Activated CD4-positive, alpha-beta T cell treated with anti-CD3 and anti-CD28 coated beads for 36 hours (primary cell): ENCODE measurements at regions not wholly inside any gene's neighbourhood (a gene's known extent, or its start where the extent isn't known, plus 50 kb on each side); places are given as distances from the start of the nearest gene placed in this dataset.

Experiments used
- ATAC-seq: fragments of 200-7000 bp; cut with Tn5 transposase; one replicate; pipeline ENCODE4 v1.10.0; 2021; ENCODE audit warnings: mild to moderate bottlenecking, moderate library complexity
- CTCF ChIA-PET: fragments of 350-600 bp; sonication (Branson Sonifier 250); formaldehyde crosslinking; loops from one replicate; lab custom pipeline; 2021; ENCODE audit warnings: antibody characterized with exemption; lab: Charles Lee
- POLR2A ChIA-PET: fragments of 350-600 bp; sonication (Branson Sonifier 250); formaldehyde crosslinking; loops from one replicate; lab custom pipeline; 2021; ENCODE audit warnings: antibody characterized with exemption, inconsistent platforms; lab: Charles Lee
- DNase-seq: peaks from one replicate; pipeline ENCODE4 v3.0.0-alpha.2; 2020
- H3K27ac Mint-ChIP-seq: one replicate; pipeline ENCODE4 v1.8.0; 2021; ENCODE audit warnings: mixed read lengths
- H3K27me3 Mint-ChIP-seq: one replicate; pipeline ENCODE4 v1.8.0; 2021; ENCODE audit warnings: mixed read lengths
- H3K36me3 Mint-ChIP-seq: one replicate; pipeline ENCODE4 v1.8.0; 2021; ENCODE audit warnings: low read depth, mixed read lengths
- H3K4me1 Mint-ChIP-seq: one replicate; pipeline ENCODE4 v1.8.0; 2021; ENCODE audit warnings: mixed read lengths
- H3K4me3 Mint-ChIP-seq: one replicate; pipeline ENCODE4 v1.8.0; 2021; ENCODE audit warnings: mild to moderate bottlenecking, moderate library complexity, mixed read lengths
- H3K9me3 Mint-ChIP-seq: one replicate; pipeline ENCODE4 v1.8.0; 2021; ENCODE audit warnings: low read depth, mixed read lengths
- intact Hi-C, 2 experiments: fragments of 100-400 bp; cut with DNase I in 1 of 2; cut with micrococcal nuclease in 1 of 2; formaldehyde crosslinking; loops; one replicate each; pipeline versions ENCODE4 v1.14.2 to v1.15.1; 2022 to 2024; cut with DNase I, micrococcal nuclease

DNA sequence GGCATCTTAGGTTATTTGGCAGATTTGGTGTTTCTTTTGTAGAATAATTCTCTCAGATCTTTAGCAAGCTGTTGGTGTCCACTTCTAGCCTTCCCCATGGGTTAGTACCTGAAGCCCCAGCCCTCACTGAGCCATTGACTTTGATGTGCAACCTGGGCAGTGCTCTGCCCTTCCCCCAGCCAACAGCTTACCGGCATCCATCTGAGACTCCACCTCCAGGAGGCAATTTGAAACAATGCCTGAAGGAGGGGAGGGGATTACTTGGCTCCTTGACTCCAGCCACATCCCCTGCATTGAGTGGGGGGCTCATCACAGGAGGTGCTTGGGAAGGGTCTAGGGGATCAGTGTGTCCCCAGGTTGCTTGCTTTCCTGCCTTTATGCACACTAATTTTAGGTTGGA, 114.8 kb downstream of the TRIM29 start:
- ATAC-seq (no peak), DNase-seq (no peak)
- intact Hi-C loops: no loop called here
- ChIA-PET POLR2A (no interaction called here), CTCF (no interaction called here)
- H3K27me3 Mint-ChIP-seq: peaks cover 7% of the 10 kb centered on the region
- no peaks in the 10 kb centered on the region for H3K36me3 Mint-ChIP-seq
- no peaks in the 10 kb centered on the region for H3K4me1 Mint-ChIP-seq
- H3K27ac Mint-ChIP-seq: no peak overlapping the region
- H3K9me3 Mint-ChIP-seq: no peaks in the 10 kb centered on the region
- H3K4me3 Mint-ChIP-seq: no peak overlapping the region

DNA sequence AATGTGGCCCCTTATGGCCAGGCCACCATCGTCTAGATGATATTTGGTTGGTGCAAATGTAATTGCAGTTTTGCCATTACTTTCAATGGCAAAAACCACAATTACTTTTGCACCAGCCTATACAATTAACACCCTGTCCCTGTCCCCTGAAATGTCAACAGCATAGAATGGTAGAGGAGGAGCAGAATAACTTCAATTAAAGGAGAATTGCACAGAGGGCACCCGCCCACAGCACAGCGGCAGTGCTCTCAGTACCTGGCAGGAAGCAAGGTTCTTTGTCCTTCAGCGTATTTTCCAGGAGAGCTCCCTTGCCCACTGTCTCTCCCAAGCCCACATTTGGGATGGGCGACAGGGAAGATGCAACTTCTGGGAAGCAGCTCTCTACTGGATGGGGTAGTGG, 115.3 kb downstream of the TRIM29 start:
- Mint-ChIP-seq H3K36me3 (no peaks in the 10 kb centered on the region), H3K4me1 (no peaks in the 10 kb centered on the region), H3K27ac (no peak overlapping the region), H3K27me3 (peaks cover 8% of the 10 kb centered on the region), H3K9me3 (no peaks in the 10 kb centered on the region), H3K4me3 (no peak overlapping the region)
- intact Hi-C loops: no loop called here
- CTCF ChIA-PET: no interaction called here
- no peak for ATAC-seq
- POLR2A ChIA-PET: no interaction called here
- no peak for DNase-seq

DNA sequence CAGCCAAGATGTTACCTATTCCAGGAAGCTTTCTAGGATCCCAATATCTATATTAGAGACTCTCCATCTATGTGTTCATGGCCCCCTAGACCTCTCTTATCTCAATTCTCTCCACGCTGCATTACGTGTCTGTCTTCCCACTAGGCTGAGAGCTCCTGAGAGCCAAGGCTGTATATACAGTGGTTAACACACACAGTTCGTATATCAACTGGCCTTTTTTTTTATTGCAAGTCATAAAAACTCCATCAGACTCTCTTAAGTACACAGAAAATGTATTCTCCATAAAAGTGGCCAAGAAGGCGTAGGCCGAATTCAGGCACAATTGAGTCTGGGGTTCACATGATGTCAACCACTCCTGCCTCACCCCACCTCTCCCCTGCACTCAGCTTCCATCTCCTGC, 115.9 kb downstream of the TRIM29 start:
- H3K9me3 Mint-ChIP-seq: no peaks in the 10 kb centered on the region
- ChIA-PET POLR2A (no interaction called here), CTCF (no interaction called here)
- ATAC-seq: no peak
- H3K36me3 Mint-ChIP-seq: no peaks in the 10 kb centered on the region
- H3K4me1 Mint-ChIP-seq: no peaks in the 10 kb centered on the region
- peaks cover 11% of the 10 kb centered on the region for H3K27me3 Mint-ChIP-seq
- H3K27ac Mint-ChIP-seq: no peak overlapping the region
- intact Hi-C loops: no loop called here
- H3K4me3 Mint-ChIP-seq: no peak overlapping the region
- DNase-seq: no peak

GRCh38 chr11:120021391-120021953, 116.4 kb downstream of the TRIM29 start:
- DNase-seq: no peak
- POLR2A ChIA-PET: no interaction called here
- no peaks in the 10 kb centered on the region for H3K36me3 Mint-ChIP-seq
- H3K4me1 Mint-ChIP-seq: no peaks in the 10 kb centered on the region
- intact Hi-C loops: no loop called here
- H3K27me3 Mint-ChIP-seq: peaks cover 13% of the 10 kb centered on the region
- no peak overlapping the region for H3K27ac Mint-ChIP-seq
- H3K9me3 Mint-ChIP-seq: no peaks in the 10 kb centered on the region
- CTCF ChIA-PET: no interaction called here
- ATAC-seq: no peak
- H3K4me3 Mint-ChIP-seq: no peak overlapping the region

DNA sequence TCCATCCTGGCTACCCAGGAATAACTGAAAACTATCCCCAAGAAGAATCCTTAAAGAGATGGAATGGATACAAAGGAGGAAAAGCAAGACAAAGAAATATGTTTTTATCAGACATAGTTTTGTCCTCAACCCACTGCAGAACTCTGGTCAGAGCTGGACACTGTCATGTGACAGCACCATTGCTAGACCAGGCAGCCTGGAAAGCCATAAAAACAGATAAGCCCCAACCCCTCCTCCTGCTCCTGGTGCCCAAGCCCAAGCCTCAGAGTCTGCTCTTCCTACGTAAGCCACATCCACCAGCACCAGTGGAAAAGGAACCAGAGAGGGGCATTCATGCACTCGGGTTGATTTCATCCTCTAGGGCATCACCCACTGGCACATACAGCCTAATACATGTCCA, 116.9 kb downstream of the TRIM29 start:
- POLR2A ChIA-PET: no interaction called here

GRCh38 chr11:120020486-120020885, 117.4 kb downstream of the TRIM29 start:
- intact Hi-C loops: no loop called here
- Mint-ChIP-seq H3K27me3 (peaks cover 17% of the 10 kb centered on the region), H3K4me1 (no peaks in the 10 kb centered on the region), H3K36me3 (no peaks in the 10 kb centered on the region), H3K4me3 (no peak overlapping the region), H3K9me3 (no peaks in the 10 kb centered on the region), H3K27ac (no peak overlapping the region)
- DNase-seq (no peak), ATAC-seq (no peak)
- POLR2A ChIA-PET: no interaction called here
- CTCF ChIA-PET: no interaction called here

More for the DNA sequence above, 116.9 kb downstream of the TRIM29 start:
- no peak overlapping the region for H3K27ac Mint-ChIP-seq
- CTCF ChIA-PET: no interaction called here
- intact Hi-C loops: no loop called here
- no peaks in the 10 kb centered on the region for H3K4me1 Mint-ChIP-seq
- no peak overlapping the region for H3K4me3 Mint-ChIP-seq
- no peaks in the 10 kb centered on the region for H3K9me3 Mint-ChIP-seq
- no peaks in the 10 kb centered on the region for H3K36me3 Mint-ChIP-seq
- peaks cover 14% of the 10 kb centered on the region for H3K27me3 Mint-ChIP-seq
- no peak for DNase-seq
- no peak for ATAC-seq

- no peaks in the 10 kb centered on the region for H3K9me3 Mint-ChIP-seq
- no peak for DNase-seq
- no peak overlapping the region for H3K27ac Mint-ChIP-seq
- H3K36me3 Mint-ChIP-seq: no peaks in the 10 kb centered on the region
- CTCF ChIA-PET: interaction anchor here (0.6 kb wide), 1 partner anchor 212 kb away, joined by 4 read pairs; no protein-coding TSS in a partner anchor
- intact Hi-C loops: no loop called here
- no peaks in the 10 kb centered on the region for H3K4me1 Mint-ChIP-seq
- POLR2A ChIA-PET: no interaction called here
- H3K27me3 Mint-ChIP-seq: peaks cover 28% of the 10 kb centered on the region
- no peak for ATAC-seq
- H3K4me3 Mint-ChIP-seq: no peak overlapping the region
These were observed 118.7 kb downstream of the TRIM29 start for GRCh38 chr11:120019191-120019590.

GRCh38 chr11:120017582-120018150, 120.2 kb downstream of the TRIM29 start:
- intact Hi-C loops: no loop called here
- H3K36me3 Mint-ChIP-seq: no peaks in the 10 kb centered on the region
- H3K9me3 Mint-ChIP-seq: no peaks in the 10 kb centered on the region
- CTCF ChIA-PET: interaction anchor here (0.6 to 1.3 kb wide), 2 partner anchors 91 to 288 kb away, joined by 3 to 5 read pairs; partner anchors contain the start of gene NECTIN1
- ATAC-seq (no peak), DNase-seq (no peak)
- POLR2A ChIA-PET: no interaction called here
- no peak overlapping the region for H3K27ac Mint-ChIP-seq
- no peaks in the 10 kb centered on the region for H3K4me1 Mint-ChIP-seq
- peaks cover 27% of the 10 kb centered on the region for H3K27me3 Mint-ChIP-seq
- no peak overlapping the region for H3K4me3 Mint-ChIP-seq

DNA sequence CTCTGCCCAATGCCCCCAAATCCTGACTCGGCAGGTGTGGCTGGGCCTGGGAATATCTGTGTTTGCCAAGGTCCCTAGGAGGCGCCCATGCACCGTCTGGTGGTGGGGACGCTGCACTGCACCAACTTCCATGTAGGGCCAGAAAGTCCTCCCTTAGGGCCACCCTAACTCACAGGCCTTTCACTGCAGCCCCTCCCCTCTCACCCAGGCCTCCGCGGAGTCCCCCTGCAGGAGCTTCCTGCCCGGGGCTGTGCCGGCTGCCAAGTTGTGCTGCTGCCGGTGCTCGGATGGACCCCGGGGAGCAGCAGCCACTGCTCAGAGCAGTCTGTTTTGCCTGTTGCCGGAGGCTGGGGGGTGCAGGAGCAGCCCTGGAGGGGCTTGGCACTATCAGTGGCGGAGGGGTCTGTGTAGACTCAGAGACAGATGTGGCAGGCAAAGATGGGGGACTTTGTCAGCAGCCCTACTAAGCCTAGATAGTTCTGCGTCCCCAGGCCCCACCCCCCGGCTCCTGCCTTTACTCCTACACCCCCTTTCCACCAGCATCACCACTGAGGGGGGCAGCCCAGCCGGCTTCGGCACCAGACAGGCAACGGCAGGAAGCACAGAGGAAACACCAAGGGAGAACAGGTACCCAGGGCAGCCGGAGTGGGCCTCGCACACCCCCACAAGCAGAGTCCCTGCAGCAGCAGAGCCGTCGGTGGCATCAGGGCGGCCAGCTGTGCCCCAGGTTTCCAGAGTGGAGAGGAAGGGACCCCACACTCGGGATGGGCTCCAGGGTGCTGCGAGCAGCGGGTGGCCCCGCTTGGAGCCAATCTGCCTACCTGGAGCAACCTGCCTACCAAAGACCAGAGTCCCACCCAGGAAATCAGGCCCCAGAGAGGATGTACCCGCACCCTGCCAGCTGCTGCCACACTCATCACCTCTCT, 124.3 kb downstream of the TRIM29 start:
- peaks cover 46% of the 10 kb centered on the region for H3K27me3 Mint-ChIP-seq
- ChIA-PET CTCF (interaction anchor here (0.6 to 0.7 kb wide), 2 partner anchors 13 kb away, joined by 3 read pairs; no protein-coding TSS in a partner anchor), POLR2A (no interaction called here)
- intact Hi-C loops: loop anchor here in 1 of 2 experiments (5.0 kb wide), 1 partner anchor 346 kb away; no protein-coding TSS in a partner anchor
- DNase-seq (peak; percentile 43), ATAC-seq (no peak)
- no peak overlapping the region for H3K27ac Mint-ChIP-seq
- no peaks in the 10 kb centered on the region for H3K4me1 Mint-ChIP-seq
- no peak overlapping the region for H3K4me3 Mint-ChIP-seq
- no peaks in the 10 kb centered on the region for H3K36me3 Mint-ChIP-seq
- no peaks in the 10 kb centered on the region for H3K9me3 Mint-ChIP-seq

DNA sequence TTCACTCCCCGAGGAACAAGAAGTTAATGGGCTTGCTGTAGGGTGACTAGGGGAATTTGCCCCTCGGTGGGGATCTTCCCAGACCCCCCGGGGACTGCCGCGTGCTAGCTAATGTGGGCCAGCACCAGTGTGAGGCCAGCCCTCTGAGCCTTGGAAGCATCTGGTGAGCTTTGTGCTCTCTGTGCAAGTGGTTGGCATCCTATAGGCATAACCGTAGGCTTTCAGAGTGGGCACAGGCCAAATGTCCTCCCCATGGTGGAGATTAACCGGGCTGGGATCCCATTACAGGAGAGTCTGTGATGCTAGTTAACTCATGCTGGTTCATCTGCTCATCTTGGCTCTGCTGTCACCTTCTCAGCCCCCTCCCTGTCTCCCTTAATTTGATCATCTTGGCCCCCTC, 125.7 kb downstream of the TRIM29 start:
- no peaks in the 10 kb centered on the region for H3K36me3 Mint-ChIP-seq
- H3K9me3 Mint-ChIP-seq: no peaks in the 10 kb centered on the region
- H3K4me1 Mint-ChIP-seq: no peaks in the 10 kb centered on the region
- POLR2A ChIA-PET: no interaction called here
- H3K27me3 Mint-ChIP-seq: peaks cover 41% of the 10 kb centered on the region
- no peak for ATAC-seq
- no peak overlapping the region for H3K4me3 Mint-ChIP-seq
- CTCF ChIA-PET: interaction anchor here (0.8 to 1.3 kb wide), 2 partner anchors 96 to 370 kb away, joined by 3 read pairs; no protein-coding TSS in a partner anchor
- intact Hi-C loops: loop anchor here in 1 of 2 experiments (5.0 kb wide), 1 partner anchor 345 kb away; no protein-coding TSS in a partner anchor
- no peak for DNase-seq
- no peak overlapping the region for H3K27ac Mint-ChIP-seq

- H3K4me1 Mint-ChIP-seq: no peaks in the 10 kb centered on the region
- intact Hi-C loops: loop anchor here in 1 of 2 experiments (5.0 kb wide), 1 partner anchor 345 kb away; no protein-coding TSS in a partner anchor
- H3K27ac Mint-ChIP-seq: no peak overlapping the region
- no peaks in the 10 kb centered on the region for H3K36me3 Mint-ChIP-seq
- POLR2A ChIA-PET: no interaction called here
- no peak overlapping the region for H3K4me3 Mint-ChIP-seq
- H3K27me3 Mint-ChIP-seq: peaks cover 41% of the 10 kb centered on the region
- ATAC-seq (no peak), DNase-seq (no peak)
- H3K9me3 Mint-ChIP-seq: no peaks in the 10 kb centered on the region
- CTCF ChIA-PET: interaction anchor here (0.8 to 1.3 kb wide), 2 partner anchors 97 to 370 kb away, joined by 3 read pairs; no protein-coding TSS in a partner anchor
These were observed 126.1 kb downstream of the TRIM29 start for GRCh38 chr11:120011836-120012235.
